Right forelimb (tissue), 1 donor: ENCODE measurements at regions not wholly inside any gene's neighbourhood (a gene's known extent, or its start where the extent isn't known, plus 50 kb on each side); places are given as distances from the start of the nearest gene placed in this dataset.

ENCODE experiments used
- DNase-seq: peaks from one replicate; pipeline ENCODE4 v3.0.0-alpha.2; 2018

DNA sequence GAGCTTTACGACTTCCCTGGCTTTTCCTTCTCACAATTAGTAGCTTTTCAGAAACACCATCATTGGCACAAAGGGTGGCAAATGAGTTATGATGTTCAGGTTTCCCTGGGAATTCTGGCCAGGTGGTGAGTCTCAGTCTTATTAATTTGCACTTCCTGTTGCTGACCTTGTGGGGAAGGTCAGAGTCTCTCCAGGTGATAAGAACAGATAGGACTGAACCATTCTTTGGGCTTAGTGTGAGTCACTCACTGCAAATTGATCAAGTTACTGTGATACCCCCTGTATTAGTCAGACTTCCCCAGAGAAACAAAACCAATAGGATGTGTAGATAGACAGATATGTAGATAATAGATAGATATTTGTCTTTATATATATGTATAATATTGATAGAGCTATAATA lies 53.8 kb upstream of the RANBP3L start:
- no peak for DNase-seq

DNA sequence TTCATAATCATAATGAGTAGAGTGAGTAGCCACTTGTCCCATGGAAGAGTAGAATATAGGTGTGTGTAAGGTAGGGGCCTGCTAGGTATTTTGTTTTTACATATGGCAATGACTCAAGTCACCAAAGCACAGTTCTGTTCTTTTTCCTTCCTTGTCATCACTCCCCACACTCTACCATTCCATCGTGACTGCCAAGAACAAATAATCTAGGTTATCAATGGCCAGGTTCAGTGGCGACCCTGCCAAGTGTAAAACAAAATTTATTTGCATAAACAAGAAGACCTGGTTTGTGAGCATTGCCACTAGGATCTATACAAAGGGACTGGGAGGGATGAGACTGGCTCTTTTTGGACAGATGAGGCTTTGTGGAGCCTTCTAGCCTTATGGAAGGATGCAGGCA lies 55.2 kb upstream of the RANBP3L start:
- DNase-seq, result no peak

DNA sequence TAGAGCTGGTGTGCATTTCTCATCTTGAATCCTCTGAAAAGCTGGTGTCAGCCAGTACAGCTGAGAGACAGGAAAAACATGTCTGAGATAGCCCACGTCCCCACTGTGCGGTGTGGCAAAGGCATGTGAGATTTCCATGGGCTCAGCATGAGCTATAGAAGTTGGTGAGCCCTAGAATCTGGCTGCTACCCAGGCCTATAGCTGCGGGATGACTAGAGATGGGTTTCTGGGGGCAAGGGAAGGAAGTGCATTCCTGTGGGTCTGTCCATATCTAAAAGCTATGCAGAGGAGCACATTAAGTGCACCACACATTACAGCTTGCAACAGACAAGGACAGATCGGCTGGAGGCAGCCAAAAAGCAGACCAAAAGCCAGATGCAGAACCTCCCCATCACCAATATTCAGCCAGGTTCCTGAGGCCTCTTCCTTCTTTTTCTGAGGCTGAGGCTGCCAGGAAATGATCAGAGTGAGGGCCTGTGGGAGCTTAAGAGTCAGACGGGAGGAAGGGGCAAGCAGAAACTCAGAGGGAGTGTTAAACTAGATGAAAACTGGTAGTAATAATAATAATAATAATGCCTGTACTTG lies 55.8 kb upstream of the RANBP3L start:
- no peak for DNase-seq

DNA sequence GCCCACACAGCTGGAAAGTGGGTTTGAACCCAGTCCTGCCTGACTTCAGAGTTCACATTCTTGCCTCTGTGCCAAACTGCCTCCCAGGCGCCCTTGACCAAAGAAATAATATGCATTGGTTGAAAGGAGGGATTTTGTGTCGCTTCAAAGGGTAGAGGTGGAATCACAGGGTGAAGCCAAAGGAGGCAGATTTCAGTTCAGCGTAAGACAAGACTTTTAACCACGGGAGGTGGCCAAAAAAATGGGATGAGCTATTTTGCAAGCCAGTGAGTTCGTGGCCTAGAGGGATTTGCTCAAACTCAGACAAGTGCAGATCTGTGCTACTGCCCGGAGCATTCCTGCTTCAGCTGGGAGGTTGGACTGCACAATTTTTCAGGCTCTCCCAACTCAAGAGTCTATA lies 57.6 kb upstream of the RANBP3L start:
- DNase-seq, result no peak

DNA sequence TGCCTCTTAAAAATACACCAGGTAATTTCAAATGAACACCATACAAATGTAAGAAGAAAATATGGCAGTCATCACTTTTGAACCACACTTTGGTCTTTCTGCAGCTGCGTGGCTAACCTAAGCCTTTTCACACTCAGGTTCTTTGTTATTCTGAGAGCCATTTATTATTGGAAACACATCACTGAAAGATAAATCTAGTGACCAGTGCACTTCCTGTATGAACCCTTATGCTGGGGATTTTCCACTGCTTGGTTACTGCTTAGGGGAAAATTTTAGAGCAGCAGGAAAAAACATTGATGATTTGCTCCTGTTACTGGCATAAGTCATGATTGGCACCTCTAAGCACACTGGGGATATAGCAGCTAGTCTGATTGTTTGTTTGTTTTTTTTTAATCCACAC lies 58.6 kb upstream of the RANBP3L start:
- no peak for DNase-seq

DNA sequence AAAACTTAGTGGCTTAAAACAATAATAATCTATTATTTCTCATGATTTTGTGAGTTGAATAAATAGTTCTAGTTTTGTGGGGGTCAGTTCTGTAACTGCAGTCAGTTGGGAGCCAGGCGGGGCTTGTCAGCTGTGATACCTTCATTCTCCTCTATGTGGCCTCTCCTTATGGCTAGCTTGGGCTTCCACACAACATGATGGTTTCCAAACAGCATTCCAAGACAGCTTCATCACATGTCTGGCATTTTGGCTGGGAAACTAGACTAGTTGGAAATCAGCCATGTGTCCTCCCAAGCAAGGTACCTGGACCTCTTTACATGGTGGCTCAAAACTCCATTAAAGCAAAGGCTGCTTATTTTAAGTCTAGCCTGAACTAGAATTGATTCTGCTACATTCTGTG lies 61.4 kb upstream of the RANBP3L start:
- DNase-seq, result no peak

DNA sequence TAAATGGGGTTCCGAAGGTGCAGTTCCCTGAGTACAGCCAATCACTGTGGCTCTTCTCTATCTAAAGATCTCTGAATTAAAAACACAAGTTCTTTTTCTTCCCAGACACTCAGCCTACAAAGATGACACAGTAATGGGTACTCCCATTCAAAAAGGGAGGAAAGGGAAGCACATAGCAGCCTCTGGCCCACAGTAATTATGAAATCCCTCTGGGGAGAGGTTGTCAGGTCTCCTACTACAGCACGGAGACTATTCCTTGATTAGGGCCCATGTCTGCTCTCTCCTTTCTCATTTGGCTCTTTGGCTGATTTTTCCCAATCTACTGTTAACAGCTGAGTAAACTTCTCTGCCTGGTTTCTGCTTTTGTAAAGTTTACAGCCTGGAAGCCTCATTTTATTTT lies 62.0 kb upstream of the RANBP3L start:
- DNase-seq, result no peak

DNA sequence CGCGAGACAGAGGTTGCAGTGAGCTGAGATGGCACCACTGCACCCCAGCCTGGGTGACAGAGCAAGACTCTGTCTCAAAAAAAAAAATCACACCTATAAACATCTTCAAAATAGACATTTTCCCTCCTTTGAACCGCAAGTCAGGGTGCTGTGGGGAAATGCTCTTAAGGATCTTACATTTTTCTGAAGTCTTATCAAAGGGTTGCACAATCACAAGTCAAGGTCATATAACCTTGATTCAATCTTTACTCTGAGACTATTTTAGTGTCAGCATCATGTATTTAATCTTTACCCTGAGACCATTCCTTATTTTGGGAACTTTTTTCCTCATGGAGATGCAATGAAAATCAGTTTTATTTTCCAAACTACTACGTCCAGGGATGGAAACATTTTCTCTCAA lies 62.8 kb upstream of the RANBP3L start:
- DNase-seq, result no peak

DNA sequence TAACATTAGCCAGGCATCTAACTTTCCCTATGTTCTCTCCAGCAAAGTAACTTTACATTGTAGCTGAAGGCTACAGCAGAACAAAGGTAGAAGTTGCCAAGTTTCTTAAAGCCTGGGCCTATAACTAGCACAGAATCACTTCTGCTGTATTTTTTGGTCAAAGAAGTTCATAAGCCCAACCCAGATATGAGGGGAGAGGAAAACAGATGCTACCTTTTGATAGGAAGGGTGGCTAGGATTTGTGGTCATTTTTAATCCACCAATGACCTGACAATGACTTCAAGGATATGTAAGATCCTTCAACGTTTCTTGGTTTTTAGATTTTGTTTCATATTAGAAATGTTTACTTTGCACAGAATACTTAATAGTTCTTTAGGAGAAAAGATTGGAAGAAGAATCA lies 64.2 kb upstream of the RANBP3L start:
- no peak for DNase-seq

DNA sequence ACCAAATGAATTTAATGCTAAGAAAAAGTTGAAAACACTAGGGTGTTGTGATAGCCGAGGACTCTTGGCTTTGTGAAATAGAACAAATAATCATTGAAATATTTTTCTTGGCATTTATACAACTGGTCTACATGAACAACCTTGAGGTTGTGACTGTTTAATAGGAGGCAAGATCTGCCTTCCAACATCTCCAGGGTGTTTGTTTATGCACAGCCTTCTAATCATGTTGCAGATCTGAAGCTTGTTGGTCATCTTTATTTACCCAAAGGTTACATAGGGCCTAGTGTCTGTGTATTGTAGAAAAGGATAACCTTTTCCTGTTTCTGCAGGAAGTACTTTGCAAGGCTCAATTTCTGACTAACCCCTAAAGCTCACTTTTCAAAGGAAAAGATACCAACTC lies 65.2 kb upstream of the RANBP3L start:
- no peak for DNase-seq

DNA sequence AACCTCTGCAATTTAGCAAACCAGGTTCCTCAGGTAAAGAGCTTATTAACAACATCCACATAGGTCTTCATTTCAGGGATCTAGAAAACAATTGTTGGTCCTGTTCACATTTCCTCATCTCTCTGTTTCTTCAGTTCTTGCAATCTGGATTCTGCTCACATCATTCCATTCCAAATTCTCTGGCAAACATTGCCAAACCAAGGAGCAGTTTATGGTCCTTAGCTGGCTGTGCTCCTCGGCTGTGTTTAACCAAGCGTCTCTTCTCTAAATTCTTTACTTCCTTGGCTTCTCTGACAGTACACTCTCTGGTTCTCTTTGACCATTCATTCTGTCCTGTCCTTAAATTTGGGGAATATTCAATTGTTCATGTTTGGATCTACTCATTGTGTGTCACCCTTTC lies 65.8 kb upstream of the RANBP3L start:
- DNase-seq, result no peak

DNA sequence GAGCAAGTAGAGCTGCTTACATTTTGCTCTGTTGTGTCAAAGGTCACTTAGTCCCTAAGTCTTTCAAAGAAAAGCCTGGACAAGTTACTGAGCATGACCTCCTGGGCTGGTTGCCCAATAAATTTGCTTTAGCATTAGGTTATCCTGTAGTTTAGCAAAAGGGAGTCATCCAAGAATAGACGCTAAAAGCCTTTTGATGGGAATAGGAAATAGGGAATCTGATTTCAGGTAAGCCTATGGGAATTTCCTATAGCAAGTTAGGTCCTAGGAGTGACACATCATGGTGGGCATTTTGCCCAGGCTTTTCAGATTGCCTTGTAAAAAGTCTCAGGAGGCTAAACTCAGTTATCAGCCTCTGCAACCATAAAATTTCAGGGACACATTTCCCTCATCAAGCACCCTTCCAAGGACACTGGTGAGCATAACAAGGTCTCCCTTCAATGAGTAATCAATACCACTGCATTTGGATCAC lies 67.6 kb upstream of the RANBP3L start:
- DNase-seq, result no peak

DNA sequence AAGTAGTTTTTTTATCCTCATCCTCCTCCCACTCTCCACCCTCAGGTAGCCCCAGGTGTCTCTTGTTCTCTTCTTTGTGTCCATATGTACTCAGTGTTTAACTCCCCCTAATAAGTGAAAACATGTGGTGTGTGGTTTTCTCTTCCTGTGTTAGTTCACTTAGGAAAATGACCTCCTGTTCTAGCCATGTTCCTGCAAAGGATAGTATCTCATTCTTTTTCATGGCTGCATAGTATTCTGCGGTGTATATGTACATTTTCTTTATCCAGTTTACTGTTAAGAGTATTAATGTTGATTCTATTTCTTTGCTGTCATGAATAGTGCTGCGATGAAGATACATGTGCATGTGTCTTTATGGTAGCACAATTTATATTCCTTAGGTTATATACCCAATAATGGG lies 68.4 kb upstream of the RANBP3L start:
- no peak for DNase-seq

DNA sequence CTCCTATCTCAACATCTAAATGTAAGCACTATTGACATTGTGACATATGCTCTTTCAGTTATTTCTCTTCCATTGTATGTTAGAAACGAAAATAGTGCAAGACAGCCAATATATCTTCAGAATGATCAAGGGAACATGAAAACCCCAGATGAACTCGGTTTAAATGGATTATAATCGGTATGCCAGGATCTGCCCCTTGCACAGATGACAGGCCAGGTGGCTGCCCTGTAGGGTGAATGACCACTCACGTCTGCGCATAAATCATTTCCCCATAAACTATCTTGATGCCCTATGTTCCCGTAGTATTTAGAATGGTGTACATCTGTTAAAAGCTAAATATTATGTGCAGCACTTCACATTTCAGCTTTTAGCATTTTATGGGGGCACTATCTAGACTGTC lies 69.7 kb upstream of the RANBP3L start:
- DNase-seq, result no peak

DNA sequence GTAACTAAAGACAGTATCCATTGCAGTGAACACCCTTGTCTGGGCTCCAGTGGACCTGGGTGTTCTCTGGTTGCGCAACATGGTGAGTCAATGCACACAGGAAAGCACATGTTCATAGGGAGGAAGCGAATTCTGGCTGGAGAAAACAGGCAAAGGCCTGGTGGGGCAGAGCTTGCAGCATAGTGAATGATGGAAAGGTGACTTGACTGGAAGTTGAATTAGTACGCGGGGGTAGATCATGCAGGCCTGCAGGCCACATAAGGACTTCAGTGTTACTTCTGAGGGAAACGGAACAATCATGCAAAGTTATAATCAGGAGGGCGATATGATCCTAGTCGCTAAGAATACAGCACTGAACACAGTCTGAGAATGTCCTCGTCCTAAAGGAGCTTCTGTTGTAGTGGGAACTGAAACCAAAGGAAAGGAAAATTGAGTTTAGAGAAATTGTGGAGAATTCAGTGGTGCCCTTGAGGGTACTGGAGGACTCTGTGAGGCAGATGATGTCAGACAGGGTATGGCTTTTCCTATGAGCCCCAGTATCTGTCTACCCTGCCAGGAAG lies 71.9 kb upstream of the RANBP3L start:
- no peak for DNase-seq

DNA sequence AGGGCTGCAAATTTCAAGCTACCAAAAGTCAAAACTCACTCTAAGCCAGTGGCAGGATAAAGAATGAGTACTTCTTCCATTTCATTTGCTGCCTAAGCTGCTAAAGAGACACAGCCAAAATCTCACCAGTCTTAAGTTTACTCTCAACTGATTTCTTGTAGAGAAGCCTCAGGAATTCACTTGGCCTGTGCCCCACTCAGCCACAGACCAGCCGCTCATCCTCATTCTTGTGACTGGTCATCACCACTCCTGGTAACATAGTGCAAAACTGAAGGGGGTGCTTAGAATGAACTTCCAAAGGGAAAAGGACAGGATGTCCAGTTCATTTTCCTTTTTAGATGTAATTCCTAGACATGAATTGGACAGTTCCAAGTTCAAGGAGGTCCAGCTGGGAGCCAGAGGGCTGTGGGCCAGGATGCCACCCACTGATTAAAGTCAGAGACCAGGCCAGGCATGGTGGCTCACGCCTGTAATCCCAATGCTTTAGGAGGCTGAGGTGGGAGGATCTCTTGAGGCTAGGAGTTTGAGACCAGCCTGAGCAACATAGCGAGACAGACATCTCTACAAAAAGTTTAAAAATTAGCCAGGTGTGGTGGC lies 72.7 kb upstream of the RANBP3L start:
- no peak for DNase-seq

DNA sequence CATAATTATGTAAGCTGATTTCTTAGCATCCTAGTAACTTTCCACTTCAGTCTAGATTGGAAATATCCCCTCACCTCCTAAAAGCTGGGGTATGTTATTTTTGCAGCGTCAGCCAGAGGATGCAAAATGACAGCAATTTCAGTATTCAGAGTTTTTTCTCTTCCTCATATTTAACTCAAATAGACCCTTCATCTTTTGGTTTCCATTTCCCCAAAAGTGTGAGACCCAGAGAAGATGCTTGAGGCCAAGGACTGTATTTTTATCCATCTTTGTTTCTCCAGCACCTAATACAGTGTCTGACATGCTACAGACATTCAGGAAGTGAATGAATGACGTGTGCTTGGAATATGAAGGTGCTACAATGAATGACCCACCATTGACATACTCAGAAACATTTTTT lies 75.5 kb upstream of the RANBP3L start:
- DNase-seq, result no peak

DNA sequence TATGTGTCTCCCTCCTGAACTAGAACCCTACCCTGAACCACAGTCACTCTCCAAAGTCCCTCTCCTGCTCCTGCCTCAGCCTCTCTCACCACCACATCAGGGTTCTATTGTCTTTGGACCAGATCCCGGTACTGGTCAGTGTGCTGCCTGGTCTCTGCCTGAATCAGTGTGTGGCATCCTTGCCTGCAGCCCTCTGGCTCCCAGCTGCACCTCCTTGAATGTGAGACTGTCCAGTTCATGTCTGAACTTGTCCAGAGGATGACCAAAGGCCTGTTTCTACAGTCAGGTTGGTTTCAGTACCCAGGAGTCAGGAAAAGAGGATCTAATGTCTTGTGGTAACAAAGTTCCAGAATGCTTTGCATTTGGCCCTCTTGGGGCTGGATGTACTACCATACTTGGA lies 76.8 kb upstream of the RANBP3L start:
- no peak for DNase-seq

DNA sequence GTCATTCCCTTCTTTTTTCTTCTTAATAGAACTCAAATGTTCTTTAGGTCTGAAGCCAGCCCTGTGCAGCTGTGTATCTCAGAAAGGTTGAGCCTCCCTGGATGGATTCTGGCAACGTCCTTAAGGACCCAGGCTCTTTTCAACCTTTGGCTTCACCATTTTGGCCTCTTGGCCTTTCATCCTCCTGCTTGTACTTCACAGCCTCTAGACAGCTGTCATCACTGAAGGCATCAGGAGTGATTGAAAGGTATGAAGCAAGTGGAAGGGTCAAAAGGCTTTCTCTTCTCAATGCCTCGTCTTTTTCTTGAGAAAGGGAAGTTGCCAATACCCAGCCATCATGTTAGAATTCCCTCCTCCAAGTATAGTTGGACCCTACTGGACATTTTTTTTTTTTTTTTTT lies 81.2 kb upstream of the RANBP3L start:
- DNase-seq, result no peak

DNA sequence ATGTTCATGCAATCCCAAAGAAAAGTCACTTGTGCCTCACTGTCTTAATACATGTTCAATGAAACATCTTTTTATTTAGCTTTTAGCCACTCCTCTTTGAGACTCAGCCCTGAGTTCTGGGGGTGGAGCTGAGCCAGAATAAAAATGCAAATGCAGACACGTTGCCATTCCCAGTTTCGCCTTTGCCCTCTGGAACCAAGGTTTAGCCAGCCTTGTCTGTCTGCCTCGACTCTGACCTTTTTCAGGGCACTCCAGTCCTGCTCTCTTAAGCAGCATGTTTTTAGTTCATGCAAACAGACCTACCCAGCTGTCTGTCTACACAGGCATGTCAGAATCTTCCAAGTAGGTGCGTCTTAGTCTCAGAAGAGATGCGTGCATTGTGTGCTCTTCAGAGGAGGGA lies 82.2 kb upstream of the RANBP3L start:
- no peak for DNase-seq

DNA sequence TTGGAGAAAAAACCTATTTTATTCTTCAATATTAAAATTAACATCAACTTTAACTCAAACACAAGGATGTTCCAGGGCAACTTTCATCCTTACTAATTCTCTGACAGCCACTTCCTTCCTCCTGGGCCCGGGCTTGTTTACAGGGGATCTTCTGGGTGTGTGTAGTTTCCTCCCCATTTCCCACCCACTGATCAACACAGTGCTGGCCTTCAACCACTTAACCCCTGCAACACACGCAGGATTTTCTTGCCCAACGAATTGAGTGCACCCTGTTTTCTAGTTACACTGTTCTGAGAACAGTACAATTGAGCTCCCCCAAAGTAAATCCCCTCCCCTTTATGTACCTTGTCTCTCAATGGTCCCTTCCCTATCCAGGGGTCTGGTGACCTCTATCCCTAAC lies 83.1 kb upstream of the RANBP3L start:
- DNase-seq, result no peak

DNA sequence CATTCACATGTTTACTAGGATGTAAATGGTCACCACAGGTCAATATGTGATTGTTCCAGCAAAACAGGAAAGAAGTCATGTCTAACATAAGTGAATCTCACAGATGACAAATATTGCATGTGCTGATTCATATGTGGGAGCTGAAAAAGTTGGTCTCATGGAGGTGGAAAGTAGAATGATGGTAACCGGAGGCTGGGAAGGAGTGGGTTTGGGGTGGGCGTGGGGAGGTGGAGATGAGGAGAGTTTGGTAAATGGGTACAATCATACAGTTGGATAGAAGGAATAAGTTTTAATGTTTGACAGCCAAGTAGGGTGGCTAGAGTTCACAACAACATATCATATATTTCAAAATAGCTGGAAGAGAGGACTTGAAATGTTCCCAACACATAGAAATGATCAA lies 83.8 kb upstream of the RANBP3L start:
- DNase-seq, result no peak

DNA sequence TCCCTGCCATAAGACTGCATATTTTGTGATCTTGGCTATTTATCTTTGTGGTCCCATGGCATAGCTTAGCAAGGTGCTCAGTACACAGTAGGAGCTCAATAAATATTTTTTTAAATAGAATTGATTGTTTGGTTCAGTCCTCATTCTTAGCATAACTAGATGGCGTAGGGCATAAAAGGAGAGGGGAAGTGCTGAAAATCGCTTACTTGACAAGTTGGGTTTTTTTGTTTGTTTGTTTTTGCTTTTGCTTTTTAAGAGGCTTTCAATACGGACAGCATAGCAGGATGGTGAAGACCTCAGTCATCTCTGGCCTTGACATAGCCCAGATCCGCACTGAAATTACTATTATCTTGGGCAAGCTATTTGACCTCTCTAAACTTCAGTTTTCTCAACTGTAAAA lies 86.6 kb upstream of the RANBP3L start:
- DNase-seq, result no peak

DNA sequence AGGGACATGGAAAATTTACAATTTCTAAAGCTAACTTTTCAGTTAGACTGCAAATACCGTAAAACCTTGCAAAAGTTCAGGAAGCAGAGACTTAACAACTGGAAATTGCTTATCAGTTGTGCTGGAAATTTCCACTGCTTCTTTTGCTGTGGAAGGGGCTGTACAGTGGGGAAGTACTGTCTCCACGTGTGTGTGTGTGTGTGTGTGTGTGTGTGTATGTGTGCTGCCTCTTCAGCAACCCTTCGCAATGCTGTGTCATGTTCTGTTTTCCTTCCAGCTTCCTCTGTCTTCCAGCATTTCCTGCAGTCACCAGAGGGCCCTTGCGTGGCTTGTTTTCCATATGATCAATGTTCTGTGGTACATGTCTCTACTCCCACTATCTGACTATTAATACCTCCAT lies 87.5 kb upstream of the RANBP3L start:
- peak; percentile 55 for DNase-seq

DNA sequence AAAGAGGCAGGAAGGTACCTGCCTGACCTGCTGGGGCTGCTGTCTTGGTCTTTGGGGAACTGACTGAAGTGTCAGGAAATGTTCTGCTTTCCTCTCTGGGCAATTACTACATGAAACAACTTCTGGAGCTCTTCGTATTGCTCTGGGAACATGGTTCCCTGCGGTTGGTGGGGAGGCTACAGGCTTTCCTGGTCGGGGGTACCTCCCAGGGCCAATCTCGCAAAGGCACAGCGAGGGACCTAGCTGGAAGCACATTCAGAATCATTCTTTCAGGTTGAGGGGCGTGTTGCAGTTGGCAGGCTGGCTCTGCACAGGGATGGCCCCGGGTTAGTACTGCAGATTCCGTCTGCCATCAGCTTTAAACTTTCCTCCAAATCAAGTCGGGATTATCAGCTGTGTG lies 88.9 kb upstream of the RANBP3L start:
- DNase-seq, result no peak
